HG03439 (cell line): ENCODE measurements at regions not wholly inside any gene's neighbourhood (a gene's known extent, or its start where the extent isn't known, plus 50 kb on each side); places are given as distances from the start of the nearest gene placed in this dataset.
"Not testable (repeated sequence)": the region's sequence is repeated elsewhere in the genome, so short reads cannot be mapped to it uniquely, and the experiment has no call there.

ENCODE experiments used
- ATAC-seq: cut with Tn5 transposase; IDR thresholded peaks from one replicate; pipeline ENCODE4 v1.9.1; 2021; ENCODE audit warnings: mild to moderate bottlenecking, moderate library complexity; ENCODE audit not compliant: unreplicated experiment

- ATAC-seq = no peak
Observed at GRCh38 chr18:38297910-38298309, 732.3 kb upstream of the CELF4 start.

GRCh38 chr18:38290229-38290628 is 724.6 kb upstream of the CELF4 start:
- ATAC-seq = no peak

GRCh38 chr18:38284972-38285371 is 719.4 kb upstream of the CELF4 start:
- ATAC-seq = no peak

- no peak for ATAC-seq
Observed at GRCh38 chr18:38263066-38263465, 697.5 kb upstream of the CELF4 start.

- ATAC-seq = no peak
Observed at GRCh38 chr18:38262661-38263060, 697.1 kb upstream of the CELF4 start.

- no peak for ATAC-seq
Observed at GRCh38 chr18:38257661-38258060, 692.1 kb upstream of the CELF4 start.

- ATAC-seq = no peak
Observed at GRCh38 chr18:38256366-38256765, 690.8 kb upstream of the CELF4 start.

- ATAC-seq = no peak
Observed at GRCh38 chr18:38250971-38251370, 685.4 kb upstream of the CELF4 start.

GRCh38 chr18:38244480-38244879 is 678.9 kb upstream of the CELF4 start:
- ATAC-seq = no peak

GRCh38 chr18:38243291-38243690 is 677.7 kb upstream of the CELF4 start:
- no peak for ATAC-seq

GRCh38 chr18:38241736-38242135 is 676.1 kb upstream of the CELF4 start:
- no peak for ATAC-seq

- no peak for ATAC-seq
Observed at GRCh38 chr18:38241216-38241615, 675.6 kb upstream of the CELF4 start.

GRCh38 chr18:38239606-38240005 is 674.0 kb upstream of the CELF4 start:
- ATAC-seq = no peak

- no peak for ATAC-seq
Observed at GRCh38 chr18:38237796-38238195, 672.2 kb upstream of the CELF4 start.

- no peak for ATAC-seq
Observed at GRCh38 chr18:38221476-38222100, 656.0 kb upstream of the CELF4 start.

- ATAC-seq = no peak
Observed at GRCh38 chr18:38198956-38199355, 633.4 kb upstream of the CELF4 start.

- ATAC-seq = no peak
Observed at GRCh38 chr18:38198526-38198925, 632.9 kb upstream of the CELF4 start.

GRCh38 chr18:38186491-38186890 is 620.9 kb upstream of the CELF4 start:
- ATAC-seq = no peak

GRCh38 chr18:38174594-38174993 is 609.0 kb upstream of the CELF4 start:
- ATAC-seq = no peak

GRCh38 chr18:38174173-38174572 is 608.6 kb upstream of the CELF4 start:
- ATAC-seq = no peak

GRCh38 chr18:38170845-38171244 is 605.2 kb upstream of the CELF4 start:
- no peak for ATAC-seq

GRCh38 chr18:38167623-38168022 is 602.0 kb upstream of the CELF4 start:
- ATAC-seq = no peak

- ATAC-seq = not testable (repeated sequence)
Observed at GRCh38 chr18:38153116-38153515, 587.5 kb upstream of the CELF4 start.
